ENCODE measurements at regions not wholly inside any gene's neighbourhood (a gene's known extent, or its start where the extent isn't known, plus 50 kb on each side); places are given as distances from the start of the nearest gene placed in this dataset.

DNA sequence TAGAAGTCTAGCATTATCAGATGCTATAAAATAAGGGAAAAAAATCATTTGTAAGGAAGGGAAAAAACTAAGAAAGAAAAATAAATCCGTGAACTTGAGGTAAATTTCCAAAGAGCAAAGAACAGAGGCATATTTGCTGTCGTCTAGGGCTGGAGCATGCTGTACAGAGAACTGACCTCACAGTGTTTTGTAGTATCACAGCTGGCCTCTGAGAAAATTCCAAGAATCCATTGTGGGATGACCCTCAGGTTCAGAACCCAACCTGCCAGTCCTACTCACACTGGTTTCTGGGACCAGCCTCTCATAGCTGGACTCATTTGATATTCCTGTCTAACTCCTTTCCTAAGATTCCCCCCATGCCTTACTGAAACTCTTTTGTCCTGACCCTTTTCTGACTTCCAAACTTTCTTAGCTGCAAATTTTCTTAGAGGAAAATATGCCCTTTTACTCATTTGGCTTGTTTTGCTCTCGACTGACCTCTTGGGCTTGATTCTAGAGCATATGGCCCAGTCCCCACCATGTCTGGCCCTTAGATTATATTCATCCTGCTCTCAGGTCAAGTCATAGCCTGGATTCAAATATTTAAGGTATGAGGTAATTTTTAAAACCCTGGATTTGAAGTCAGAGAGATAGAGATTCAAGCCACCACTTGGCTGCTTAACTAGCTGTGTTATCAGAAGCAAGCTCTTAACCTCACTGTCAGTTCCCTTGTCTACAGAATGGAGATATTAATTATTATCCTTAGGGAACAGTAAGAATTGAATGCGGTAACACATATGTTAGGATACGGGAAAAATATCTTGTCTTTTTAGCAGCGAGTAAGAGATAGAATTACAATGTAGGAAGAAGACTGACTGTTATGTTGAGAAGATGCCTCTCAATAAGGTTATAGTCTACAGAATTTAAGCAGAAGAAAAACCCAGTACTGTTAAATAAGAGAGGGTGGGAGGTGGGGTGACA is 89.7 kb upstream of the KCNA4 start:
- TF ChIP-seq, protein P1, sequence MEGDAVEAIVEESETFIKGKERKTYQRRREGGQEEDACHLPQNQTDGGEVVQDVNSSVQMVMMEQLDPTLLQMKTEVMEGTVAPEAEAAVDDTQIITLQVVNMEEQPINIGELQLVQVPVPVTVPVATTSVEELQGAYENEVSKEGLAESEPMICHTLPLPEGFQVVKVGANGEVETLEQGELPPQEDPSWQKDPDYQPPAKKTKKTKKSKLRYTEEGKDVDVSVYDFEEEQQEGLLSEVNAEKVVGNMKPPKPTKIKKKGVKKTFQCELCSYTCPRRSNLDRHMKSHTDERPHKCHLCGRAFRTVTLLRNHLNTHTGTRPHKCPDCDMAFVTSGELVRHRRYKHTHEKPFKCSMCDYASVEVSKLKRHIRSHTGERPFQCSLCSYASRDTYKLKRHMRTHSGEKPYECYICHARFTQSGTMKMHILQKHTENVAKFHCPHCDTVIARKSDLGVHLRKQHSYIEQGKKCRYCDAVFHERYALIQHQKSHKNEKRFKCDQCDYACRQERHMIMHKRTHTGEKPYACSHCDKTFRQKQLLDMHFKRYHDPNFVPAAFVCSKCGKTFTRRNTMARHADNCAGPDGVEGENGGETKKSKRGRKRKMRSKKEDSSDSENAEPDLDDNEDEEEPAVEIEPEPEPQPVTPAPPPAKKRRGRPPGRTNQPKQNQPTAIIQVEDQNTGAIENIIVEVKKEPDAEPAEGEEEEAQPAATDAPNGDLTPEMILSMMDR (IDR thresholded peaks at IDR 0.05), result no peak
- no peaks in the 10 kb centered on the region for H3K9me3 ChIP-seq
- no peaks in the 10 kb centered on the region for H3K27me3 ChIP-seq (replicated peaks; ENCODE audit: insufficient read depth)
- ATAC-seq (ENCODE audit: insufficient number of reproducible peaks, low FRiP score, low read depth) (no peak), DNase-seq (ENCODE audit: low spot score) (no peak)
- H3K4me3 ChIP-seq, result no peak overlapping the region
- H3K36me3 ChIP-seq, result no peaks in the 10 kb centered on the region
- no peak overlapping the region for H3K27ac ChIP-seq
- H3K4me1 ChIP-seq (ENCODE audit: control insufficient read depth in 1 of 2, low read depth in 2 of 2), result no peaks in the 10 kb centered on the region

DNA sequence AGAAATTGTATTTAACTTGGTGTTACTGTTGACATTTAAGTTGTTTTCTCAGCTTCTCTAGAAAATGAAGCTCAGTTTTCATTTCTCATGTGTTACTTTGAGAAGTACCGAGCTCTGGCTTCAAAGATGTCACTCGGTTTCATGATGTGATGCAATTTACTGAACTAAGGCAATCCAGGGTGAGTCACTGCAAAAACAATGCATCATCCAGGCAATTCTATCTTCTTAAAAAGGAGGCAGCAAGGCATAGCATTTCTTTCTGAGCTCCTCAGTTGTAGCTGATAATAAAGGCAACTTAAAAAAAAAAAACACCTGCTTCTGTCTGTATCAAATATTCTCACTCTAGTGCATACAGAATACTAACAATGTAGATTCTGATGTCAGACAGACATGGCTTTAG is 91.1 kb upstream of the KCNA4 start:
- TF ChIP-seq, protein P1 (IDR thresholded peaks at IDR 0.05), result no peak
- Histone ChIP-seq H3K4me1 (ENCODE audit: control insufficient read depth in 1 of 2, low read depth in 2 of 2) (no peaks in the 10 kb centered on the region), H3K27ac (no peak overlapping the region), H3K9me3 (no peaks in the 10 kb centered on the region), H3K4me3 (no peak overlapping the region), H3K36me3 (no peaks in the 10 kb centered on the region), H3K27me3 (replicated peaks; ENCODE audit: insufficient read depth) (no peaks in the 10 kb centered on the region)
- DNase-seq (ENCODE audit: low spot score) (no peak), ATAC-seq (ENCODE audit: insufficient number of reproducible peaks, low FRiP score, low read depth) (peak; percentile 72)

DNA sequence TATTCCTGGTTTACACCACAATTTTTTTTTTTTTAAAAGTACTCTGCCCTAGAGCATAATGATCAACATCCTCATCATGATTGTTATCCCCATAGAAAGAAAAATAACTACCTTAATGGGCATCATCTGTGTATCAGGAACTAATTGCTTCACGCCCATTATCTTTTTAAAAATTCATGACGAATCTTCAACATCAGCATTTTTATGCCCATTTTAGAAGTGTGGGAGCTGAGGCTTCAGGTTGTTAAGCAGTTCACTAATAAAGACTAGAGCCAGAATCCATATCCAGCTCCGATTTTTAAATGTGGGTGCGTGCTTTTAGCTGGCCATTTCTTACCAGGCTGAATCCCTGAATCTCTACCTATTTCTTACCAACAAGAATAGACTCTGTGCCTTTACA is 92.9 kb upstream of the KCNA4 start:
- ATAC-seq (ENCODE audit: insufficient number of reproducible peaks, low FRiP score, low read depth), result no peak
- DNase-seq (ENCODE audit: low spot score), result no peak
- no peaks in the 10 kb centered on the region for H3K4me1 ChIP-seq (ENCODE audit: control insufficient read depth in 1 of 2, low read depth in 2 of 2)
- no peaks in the 10 kb centered on the region for H3K36me3 ChIP-seq
- no peaks in the 10 kb centered on the region for H3K9me3 ChIP-seq
- H3K27me3 ChIP-seq (replicated peaks; ENCODE audit: insufficient read depth), result no peaks in the 10 kb centered on the region
- H3K27ac ChIP-seq, result no peak overlapping the region
- TF ChIP-seq, protein P1 (IDR thresholded peaks at IDR 0.05), result no peak
- H3K4me3 ChIP-seq, result no peak overlapping the region

DNA sequence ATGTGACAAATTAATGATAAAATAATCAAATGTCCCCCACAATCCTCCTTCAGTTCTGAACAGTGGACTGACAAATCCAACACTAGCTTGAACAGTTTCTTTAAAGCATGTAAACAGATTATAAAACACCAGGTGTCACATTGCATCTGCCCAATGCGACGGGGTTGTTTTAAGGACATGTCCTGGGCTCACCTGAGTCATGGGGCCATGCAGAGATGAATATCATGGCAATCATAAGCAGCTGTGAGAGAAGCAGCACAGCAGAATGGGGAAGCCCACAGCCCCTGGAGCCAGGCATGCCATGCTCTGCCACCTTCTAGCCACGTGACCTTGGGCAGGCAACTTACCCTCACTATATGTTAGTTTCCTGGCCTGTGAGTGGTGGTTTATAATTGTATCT is 93.9 kb upstream of the KCNA4 start:
- Histone ChIP-seq H3K4me3 (no peak overlapping the region), H3K9me3 (no peaks in the 10 kb centered on the region), H3K36me3 (no peaks in the 10 kb centered on the region), H3K4me1 (ENCODE audit: control insufficient read depth in 1 of 2, low read depth in 2 of 2) (no peaks in the 10 kb centered on the region), H3K27ac (no peak overlapping the region), H3K27me3 (replicated peaks; ENCODE audit: insufficient read depth) (no peaks in the 10 kb centered on the region)
- ATAC-seq (ENCODE audit: insufficient number of reproducible peaks, low FRiP score, low read depth), result no peak
- DNase-seq (ENCODE audit: low spot score), result no peak
- TF ChIP-seq, protein P1 (IDR thresholded peaks at IDR 0.05), result no peak

DNA sequence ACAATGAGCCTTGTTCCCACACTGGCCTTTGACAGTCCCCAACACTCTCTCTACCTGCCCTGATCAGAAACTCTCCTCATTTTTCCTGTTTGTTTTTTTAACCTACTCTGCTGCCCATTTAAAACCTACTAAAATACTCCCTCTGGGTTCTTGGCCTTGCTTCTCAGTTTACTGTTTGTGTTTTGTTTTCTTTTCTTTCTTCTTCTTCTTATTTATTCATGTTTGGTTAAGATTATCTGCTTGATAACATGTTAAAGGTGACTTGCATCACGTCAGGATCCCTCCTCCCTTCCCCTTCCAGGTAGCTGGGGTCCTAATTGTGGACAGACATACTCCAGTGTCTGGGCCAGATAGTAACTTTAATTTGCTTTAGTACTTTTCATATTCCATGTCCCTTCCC is 95.0 kb upstream of the KCNA4 start:
- no peaks in the 10 kb centered on the region for H3K27me3 ChIP-seq (replicated peaks; ENCODE audit: insufficient read depth)

More for the DNA sequence above, 95.0 kb upstream of the KCNA4 start:
- TF ChIP-seq, protein P1 (IDR thresholded peaks at IDR 0.05), result no peak
- Histone ChIP-seq H3K36me3 (no peaks in the 10 kb centered on the region), H3K27ac (no peak overlapping the region), H3K4me1 (ENCODE audit: control insufficient read depth in 1 of 2, low read depth in 2 of 2) (no peaks in the 10 kb centered on the region), H3K4me3 (no peak overlapping the region), H3K9me3 (no peaks in the 10 kb centered on the region)
- DNase-seq (ENCODE audit: low spot score) (no peak), ATAC-seq (ENCODE audit: insufficient number of reproducible peaks, low FRiP score, low read depth) (no peak)
